Motor neuron (in vitro differentiated cells): ENCODE measurements at regions not wholly inside any gene's neighbourhood (a gene's known extent, or its start where the extent isn't known, plus 50 kb on each side); places are given as distances from the start of the nearest gene placed in this dataset.

Source experiments
- ATAC-seq, 8 experiments: fragments of 200-7000 bp; cut with Tn5 transposase; replicated peaks in 6 of 8; 2 replicates each; pipeline ENCODE4 v1.8.0; 2021; ENCODE audit warnings: mild to moderate bottlenecking in 8 of 8, moderate library complexity in 8 of 8
- H3K27ac ChIP-seq, 2 donors: fragments of 250-450 bp; sonication (Bioruptor Pico); 2 replicates each; pipeline ENCODE4 v1.9.0; 2021; ENCODE audit warnings: antibody characterized with exemption in 2 of 2, mild to moderate bottlenecking in 2 of 2, moderate library complexity in 1 of 2
- H3K4me1 ChIP-seq, 2 donors: fragments of 250-450 bp; sonication (Bioruptor Pico); replicated peaks in 1 of 2; 2 replicates each; pipeline ENCODE4 v1.6.1; 2021; ENCODE audit warnings: antibody characterized with exemption in 2 of 2, mild to moderate bottlenecking in 2 of 2, moderate library complexity in 1 of 2
- H3K4me3 ChIP-seq, 5 donors: fragments of 250-450 bp; sonication (Bioruptor Pico); 2 replicates each; pipeline ENCODE4 v1.9.0; 2021; ENCODE audit warnings: antibody characterized with exemption in 5 of 5, mild to moderate bottlenecking in 5 of 5, moderate library complexity in 4 of 5
- WGBS, 10 experiments: fragments of 450-650 bp; shearing (Covaris generic); methylation state at CpG; one replicate each; pipeline ENCODE4 v1.0.0; 2022; 5-methylcytosine and 5-hydroxymethylcytosine counted together
- in situ Hi-C, 9 experiments: fragments of 400-800 bp; cut with MboI; loops; one replicate each; pipeline ENCODE4 v1.15.0; 2021; ENCODE audit warnings: low sequenced_read_pairs in 9 of 9, low pct_unique_long_range_greater_than_20kb in 2 of 9; ENCODE audit not compliant: unreplicated experiment in 9 of 9

GRCh38 chr12:91792597-91792996 is 353.0 kb downstream of the BTG1 start:
- H3K4me1 ChIP-seq = peaks cover 0 to 17% of the 10 kb centered on the region in 2 donors
- WGBS, 10 experiments = 17 to 100% (median 83%) methylated on average over 1 of the region's 1 CpG; no CpG with 5 or more reads in 1 of the 10 experiments
- in situ Hi-C loops = loop anchor here in 1 of 9 experiments (25.0 kb wide), 1 partner anchor 405 kb away; no protein-coding TSS in a partner anchor
- no peak overlapping the region for H3K4me3 ChIP-seq
- no peak overlapping the region for H3K27ac ChIP-seq
- ATAC-seq = no peak

- ATAC-seq = peak in 5 of 8 experiments; percentile 81 to 93 (median 92)
- in situ Hi-C loops = loop anchor here in 1 of 9 experiments (25.0 kb wide), 1 partner anchor 399 kb away; no protein-coding TSS in a partner anchor
- 48 to 100% (median 86%) methylated on average over 1 to 2 of the region's 2 CpGs; no CpG with 5 or more reads in 4 of the 10 experiments for WGBS, 10 experiments
- Histone ChIP-seq H3K4me3 (no peak overlapping the region), H3K27ac (peak overlapping the region in 1 of 2 donors; percentile 57), H3K4me1 (peaks cover 27 to 41% of the 10 kb centered on the region in 2 donors)
Observed at GRCh38 chr12:91786499-91787272, 359.0 kb downstream of the BTG1 start.

DNA sequence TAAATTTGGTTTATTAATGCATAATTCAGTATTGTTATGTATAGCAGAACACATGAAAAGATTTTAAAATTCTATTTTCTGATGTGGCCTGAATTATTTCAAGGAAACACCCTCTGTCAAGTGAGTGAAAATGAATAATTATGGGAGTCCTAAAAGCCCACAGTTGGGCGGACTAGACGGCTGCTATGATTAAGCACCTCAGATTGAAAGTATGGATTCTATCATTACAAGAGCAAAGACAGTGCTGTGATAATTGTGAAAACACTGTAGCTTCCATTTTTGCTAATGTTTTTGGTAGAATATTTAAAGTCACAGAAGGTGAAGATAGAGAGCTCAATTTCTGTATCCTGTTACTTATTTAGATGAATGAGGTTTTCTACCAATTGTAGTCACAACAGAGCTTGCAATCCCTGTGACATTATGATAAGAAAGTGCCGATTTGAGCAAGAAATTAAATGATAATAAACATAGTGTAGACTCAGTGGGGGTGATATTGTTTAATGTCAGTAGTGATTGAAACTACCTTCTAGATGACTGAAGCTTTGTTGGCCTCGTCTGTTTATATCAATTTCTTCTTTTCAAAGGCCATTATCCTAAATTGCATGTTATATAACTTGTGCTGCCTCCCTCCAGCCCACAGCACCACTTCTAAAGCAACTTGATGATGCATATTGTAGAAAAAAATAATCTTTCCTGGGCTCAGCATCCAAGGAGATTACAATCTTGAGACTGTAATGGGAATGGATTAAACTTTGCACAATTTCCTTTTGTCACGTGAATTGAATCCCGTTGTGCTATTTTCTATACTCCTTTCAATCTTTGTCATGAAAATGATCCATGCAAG is 359.8 kb downstream of the BTG1 start:
- WGBS, 10 experiments = 0 to 77% (median 41%) methylated on average over 1 to 6 of the region's 6 CpGs

GRCh38 chr12:91781114-91781513 is 364.5 kb downstream of the BTG1 start:
- no peak overlapping the region for H3K4me3 ChIP-seq
- H3K4me1 ChIP-seq = peaks cover 29 to 36% of the 10 kb centered on the region in 2 donors
- peak in 1 of 8 experiments; percentile 39 for ATAC-seq
- no peak overlapping the region for H3K27ac ChIP-seq
- 79 to 100% (median 92%) methylated on average over 1 to 2 of the region's 2 CpGs; no CpG with 5 or more reads in 3 of the 10 experiments for WGBS, 10 experiments
- in situ Hi-C loops = loop anchor here in 1 of 9 experiments (25.0 kb wide), 1 partner anchor 394 kb away; no protein-coding TSS in a partner anchor

More for the DNA sequence above, 359.8 kb downstream of the BTG1 start:
- in situ Hi-C loops = loop anchor here in 1 of 9 experiments (25.0 kb wide), 1 partner anchor 399 kb away; no protein-coding TSS in a partner anchor
- Histone ChIP-seq H3K27ac (peak overlapping the region in 1 of 2 donors; percentile 57), H3K4me1 (peaks cover 27 to 41% of the 10 kb centered on the region in 2 donors), H3K4me3 (no peak overlapping the region)
- peak in 5 of 8 experiments; percentile 16 to 59 (median 33) for ATAC-seq

DNA sequence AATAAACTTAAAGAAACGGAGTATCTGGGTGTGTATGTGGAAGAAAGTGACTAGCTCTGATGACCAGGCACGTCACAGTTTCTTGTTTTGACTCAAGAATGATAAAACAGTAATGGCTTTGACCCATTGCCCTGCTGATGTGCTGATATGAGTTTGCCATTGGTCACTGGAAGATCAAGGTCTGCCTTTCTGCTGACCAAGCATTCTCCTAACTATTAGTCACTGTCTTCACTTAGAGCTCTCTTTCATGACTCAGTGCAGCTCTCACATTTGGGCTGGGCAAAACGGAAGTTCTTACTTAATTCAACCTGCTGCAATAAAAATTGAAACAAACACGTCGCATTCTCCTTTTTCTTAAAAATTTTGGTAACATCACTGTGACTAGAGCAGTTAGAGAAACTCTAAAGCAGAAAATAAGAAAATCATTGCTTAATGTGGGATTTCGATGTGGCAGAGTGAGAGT is 366.7 kb downstream of the BTG1 start:
- WGBS, 10 experiments = 7 to 70% (median 58%) methylated on average over 2 to 6 of the region's 6 CpGs; no CpG with 5 or more reads in 1 of the 10 experiments
- Histone ChIP-seq H3K4me1 (peaks cover 12 to 24% of the 10 kb centered on the region in 2 donors), H3K27ac (no peak overlapping the region), H3K4me3 (no peak overlapping the region)
- in situ Hi-C loops = loop anchor here in 1 of 9 experiments (25.0 kb wide), 1 partner anchor 392 kb away; no protein-coding TSS in a partner anchor
- ATAC-seq = peak in 7 of 8 experiments; percentile 62 to 98 (median 78)

DNA sequence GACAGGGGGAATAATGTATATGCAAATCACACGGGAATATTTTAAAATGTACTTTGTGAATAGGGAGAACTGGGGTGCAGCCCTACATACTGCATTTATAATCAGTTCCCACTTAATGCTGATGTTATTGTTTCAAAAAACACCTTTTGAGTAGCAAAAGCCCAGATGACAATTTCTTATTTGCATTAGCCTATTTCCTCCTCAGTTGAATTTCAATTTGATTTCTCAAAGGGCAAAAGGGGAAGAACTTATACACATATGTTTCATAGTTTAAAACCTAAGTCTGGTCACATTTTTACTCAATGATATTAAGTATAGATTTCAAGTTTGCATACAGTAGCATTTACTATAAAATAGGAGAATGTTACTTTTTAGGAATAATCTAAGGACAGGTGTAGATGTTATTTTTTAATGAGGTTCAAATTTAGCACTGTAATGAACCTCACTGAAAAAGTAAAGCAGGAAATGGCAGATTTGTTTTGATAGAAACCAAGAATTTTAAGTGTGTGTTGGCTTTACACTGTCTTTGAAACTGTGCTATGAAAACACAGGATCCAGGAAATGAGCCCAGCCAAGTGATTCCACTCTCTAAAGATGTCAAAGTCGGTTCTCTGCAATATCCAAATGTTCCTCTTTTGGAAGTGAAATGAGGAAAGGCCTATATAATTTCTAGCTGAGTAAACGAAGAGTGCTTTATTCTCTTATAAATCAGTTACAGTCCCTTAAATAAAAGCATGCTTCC is 367.4 kb downstream of the BTG1 start:
- in situ Hi-C loops = loop anchor here in 1 of 9 experiments (25.0 kb wide), 1 partner anchor 391 kb away; no protein-coding TSS in a partner anchor
- ATAC-seq = no peak
- 30 to 93% (median 66%) methylated on average over 1 to 3 of the region's 3 CpGs for WGBS, 10 experiments
- no peak overlapping the region for H3K4me3 ChIP-seq
- peaks cover 9 to 27% of the 10 kb centered on the region in 2 donors for H3K4me1 ChIP-seq
- no peak overlapping the region for H3K27ac ChIP-seq

DNA sequence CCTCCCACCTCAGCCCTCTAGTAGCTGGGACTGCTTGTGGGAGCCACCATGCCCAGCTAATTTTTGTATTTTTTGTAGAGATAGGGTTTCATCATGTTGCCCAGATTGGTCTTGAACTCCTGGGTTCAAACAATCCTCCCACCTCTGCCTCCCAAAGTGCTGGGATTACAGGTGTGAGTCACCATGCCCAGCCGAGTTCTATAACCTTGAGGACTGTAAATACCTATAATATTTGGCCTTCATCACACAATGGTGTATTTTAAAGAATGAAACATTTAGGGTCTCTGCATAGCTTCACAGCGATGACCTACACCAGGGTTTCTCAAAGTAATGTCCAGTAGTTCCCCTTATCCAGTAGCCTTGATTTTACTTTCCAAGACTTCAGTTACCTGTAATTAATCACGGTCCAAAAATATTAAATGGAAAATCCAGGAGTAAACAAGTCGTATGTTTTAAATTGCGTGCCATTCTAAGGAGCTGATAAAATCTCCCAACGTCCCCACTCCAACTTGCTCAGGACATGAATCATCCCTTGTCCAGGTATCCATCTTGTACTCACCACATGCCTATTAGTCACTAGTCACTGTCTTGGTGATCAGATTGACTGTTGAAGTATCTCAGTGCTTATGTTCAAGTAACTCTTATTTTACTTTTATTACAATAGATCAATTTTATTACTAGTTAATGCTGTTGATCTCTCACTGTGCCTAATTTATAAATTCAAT is 368.2 kb downstream of the BTG1 start:
- in situ Hi-C loops = loop anchor here in 1 of 9 experiments (25.0 kb wide), 1 partner anchor 390 kb away; no protein-coding TSS in a partner anchor
- no peak for ATAC-seq
- H3K27ac ChIP-seq = no peak overlapping the region
- no peak overlapping the region for H3K4me3 ChIP-seq
- peaks cover 9 to 29% of the 10 kb centered on the region in 2 donors for H3K4me1 ChIP-seq
- 73 to 100% (median 93%) methylated on average over 1 to 6 of the region's 6 CpGs; no CpG with 5 or more reads in 1 of the 10 experiments for WGBS, 10 experiments

DNA sequence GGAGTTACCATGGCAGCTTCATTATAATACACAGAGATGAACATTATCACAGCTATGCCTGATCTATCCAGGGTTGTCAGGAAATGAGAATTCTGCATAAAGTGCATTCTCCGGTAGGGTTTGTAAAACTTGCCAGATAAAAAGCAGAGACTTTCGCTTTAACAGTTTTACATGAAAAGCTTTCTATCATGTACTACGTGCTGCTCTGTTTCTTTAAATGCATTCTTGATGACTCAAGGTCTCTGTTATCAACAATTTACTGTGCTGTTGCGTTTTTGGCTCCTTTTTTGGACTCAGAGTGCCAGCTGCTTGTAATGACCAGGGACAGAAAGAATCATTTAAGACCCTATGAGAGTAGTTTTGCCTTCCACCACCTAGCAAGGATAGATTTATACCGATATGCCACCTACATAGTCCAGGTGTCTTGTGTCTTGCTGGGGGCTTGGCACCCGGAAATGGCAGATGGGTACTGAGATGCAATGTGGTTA is 371.2 kb downstream of the BTG1 start:
- peak in 4 of 8 experiments; percentile 29 to 63 (median 50) for ATAC-seq
- in situ Hi-C loops = no loop called here
- 29 to 100% (median 79%) methylated on average over 1 to 6 of the region's 6 CpGs; no CpG with 5 or more reads in 2 of the 10 experiments for WGBS, 10 experiments

DNA sequence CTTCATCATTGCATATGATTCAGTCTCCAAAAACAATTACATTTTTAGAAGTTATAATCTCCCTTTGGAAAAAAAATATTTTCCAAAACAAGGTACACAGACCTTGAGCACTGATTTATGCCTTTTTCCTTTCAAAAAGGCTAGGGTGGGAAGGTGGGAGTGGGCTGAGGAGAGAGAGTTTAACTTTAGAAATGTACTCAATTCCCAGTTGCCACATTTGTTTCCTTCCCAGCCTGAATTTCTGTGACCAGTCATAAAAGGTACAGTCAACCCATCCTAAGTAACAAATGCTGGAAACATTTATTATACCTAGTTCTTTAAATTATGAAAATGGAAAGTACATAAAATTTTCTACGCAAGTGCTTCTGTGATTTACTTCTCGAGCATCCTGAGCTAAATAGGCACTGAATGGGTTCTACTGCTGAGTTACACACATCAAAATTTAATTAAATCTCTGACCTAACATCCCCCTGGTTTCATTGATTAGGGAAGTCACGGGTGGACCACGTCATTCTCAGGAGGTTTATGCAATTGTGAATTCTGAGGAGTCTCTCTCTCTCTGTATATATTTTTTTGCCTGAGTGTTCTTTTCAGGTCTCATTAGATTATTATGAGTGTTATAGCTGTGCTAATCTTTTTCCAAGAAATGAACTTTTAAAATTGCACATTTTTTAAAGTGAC is 371.8 kb downstream of the BTG1 start:
- WGBS, 10 experiments = 30 to 84% (median 63%) methylated on average over 2 to 4 of the region's 4 CpGs
- peaks cover 3 to 23% of the 10 kb centered on the region in 2 donors for H3K4me1 ChIP-seq
- H3K4me3 ChIP-seq = no peak overlapping the region
- peak in 6 of 8 experiments; percentile 24 to 95 (median 88) for ATAC-seq
- peak overlapping the region in 1 of 2 donors; percentile 8 for H3K27ac ChIP-seq
- in situ Hi-C loops = no loop called here

More for the DNA sequence above, 371.2 kb downstream of the BTG1 start:
- peaks cover 9 to 29% of the 10 kb centered on the region in 2 donors for H3K4me1 ChIP-seq
- peak overlapping the region in 1 of 2 donors; percentile 8 for H3K27ac ChIP-seq
- H3K4me3 ChIP-seq = no peak overlapping the region

DNA sequence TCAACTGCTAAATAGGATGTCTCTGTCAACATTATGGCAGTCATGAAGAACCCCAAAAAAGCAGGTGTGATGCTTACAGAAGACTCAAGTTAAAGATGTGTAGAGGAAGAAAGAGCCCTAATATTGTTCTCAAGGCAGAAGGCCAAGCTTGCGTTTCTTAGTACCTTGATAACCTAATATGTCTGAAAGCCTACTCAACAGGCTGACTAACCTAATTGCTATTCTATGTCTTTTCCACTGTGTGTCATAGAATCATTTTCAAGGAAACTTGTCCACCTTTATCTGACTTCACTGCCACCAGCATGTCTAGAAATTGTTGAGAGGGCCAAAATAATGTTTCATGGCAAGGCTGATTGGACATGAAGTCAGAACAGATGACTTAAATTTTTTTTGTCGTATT is 373.2 kb downstream of the BTG1 start:
- Histone ChIP-seq H3K27ac (no peak overlapping the region), H3K4me3 (no peak overlapping the region), H3K4me1 (peaks cover 0 to 19% of the 10 kb centered on the region in 2 donors)
- ATAC-seq = no peak
- in situ Hi-C loops = no loop called here
- 63 to 100% (median 100%) methylated on average over 1 to 2 of the region's 2 CpGs for WGBS, 10 experiments

GRCh38 chr12:91769736-91770135 is 375.9 kb downstream of the BTG1 start:
- in situ Hi-C loops = no loop called here
- 80 to 100% (median 96%) methylated on average over 1 to 2 of the region's 2 CpGs; no CpG with 5 or more reads in 1 of the 10 experiments for WGBS, 10 experiments
- peaks cover 0 to 17% of the 10 kb centered on the region in 2 donors for H3K4me1 ChIP-seq
- no peak overlapping the region for H3K27ac ChIP-seq
- H3K4me3 ChIP-seq = no peak overlapping the region
- ATAC-seq = peak in 1 of 8 experiments; percentile 42
